HL-60 (cell line): ENCODE measurements at regions not wholly inside any gene's neighbourhood (a gene's known extent, or its start where the extent isn't known, plus 50 kb on each side); places are given as distances from the start of the nearest gene placed in this dataset.

Source experiments
- DNase-seq, 2 experiments: peaks; one replicate each; pipeline ENCODE4 v3.0.0-alpha.2; 2010 to 2020; ENCODE audit warnings: low read depth in 1 of 2, low spot score in 1 of 2
- H3K27ac ChIP-seq: fragments of 250-450 bp; sonication (Bioruptor Pico); replicated peaks from 2 replicates; pipeline ENCODE4 v1.5.1; 2020; ENCODE audit warnings: mild to moderate bottlenecking, moderate library complexity
- H3K27me3 ChIP-seq: fragments of 250-450 bp; sonication (Bioruptor Pico); 2 replicates; pipeline ENCODE4 v1.5.1; 2021; ENCODE audit warnings: mild to moderate bottlenecking, moderate library complexity; ENCODE audit not compliant: insufficient read depth, poor library complexity, severe bottlenecking
- H3K4me3 ChIP-seq: replicated peaks from 2 replicates; pipeline ENCODE4 v1.5.1; 2011; ENCODE audit warnings: mild to moderate bottlenecking, control low read depth, low read length; ENCODE audit not compliant: insufficient read depth
- CTCF ChIP-seq: IDR thresholded peaks from one replicate; pipeline ENCODE4 v1.5.1; 2011; ENCODE audit warnings: low read length, control low read depth, inconsistent platforms; ENCODE audit not compliant: insufficient read depth
- GABPA ChIP-seq: IDR thresholded peaks from 2 replicates; pipeline ENCODE4 v1.6.1; 2012; ENCODE audit warnings: low read depth
- POLR2AphosphoS5 ChIP-seq: IDR thresholded peaks from 2 replicates; pipeline ENCODE4 v1.6.1; 2012; ENCODE audit warnings: low read depth
- REST ChIP-seq: IDR thresholded peaks from 2 replicates; pipeline ENCODE4 v1.6.1; 2012; ENCODE audit warnings: low read depth; ENCODE audit not compliant: insufficient replicate concordance
- SPI1 ChIP-seq: IDR thresholded peaks from 2 replicates; pipeline ENCODE4 v1.6.1; 2012; ENCODE audit warnings: low read depth, mild to moderate bottlenecking, borderline replicate concordance

GRCh38 chr1:87165177-87165576 lies 163.5 kb upstream of the LMO4 start:
- H3K4me3 ChIP-seq, result no peak overlapping the region
- TF ChIP-seq REST (no peak), SPI1 (no peak), CTCF (no peak), POLR2AphosphoS5 (no peak)
- H3K27ac ChIP-seq, result no peak overlapping the region
- H3K27me3 ChIP-seq, result no peaks in the 10 kb centered on the region
- DNase-seq, result no peak

GRCh38 chr1:87167157-87167789 lies 161.4 kb upstream of the LMO4 start:
- Histone ChIP-seq H3K27ac (no peak overlapping the region), H3K4me3 (no peak overlapping the region), H3K27me3 (no peaks in the 10 kb centered on the region)
- no peak for DNase-seq
- TF ChIP-seq REST (no peak), CTCF (no peak), SPI1 (no peak), POLR2AphosphoS5 (no peak)

GRCh38 chr1:87167848-87168525 lies 160.7 kb upstream of the LMO4 start:
- Histone ChIP-seq H3K4me3 (no peak overlapping the region), H3K27ac (no peak overlapping the region), H3K27me3 (no peaks in the 10 kb centered on the region)
- no peak for TF ChIP-seq GABPA
- TF ChIP-seq POLR2AphosphoS5, result no peak
- TF ChIP-seq CTCF, result no peak
- no peak for DNase-seq
